Calu3 (cell line): ENCODE measurements at regions not wholly inside any gene's neighbourhood (a gene's known extent, or its start where the extent isn't known, plus 50 kb on each side); places are given as distances from the start of the nearest gene placed in this dataset.

Experiments used
- BruUV-seq: library from RNA; stranded (reverse); fragments of 400-500 nt; replicated peaks from 2 replicates; lab custom pipeline; 2021; lab: Mats Ljungman, UMichigan
- CTCF ChIA-PET: fragments of 300-600 bp; sonication (Branson Sonifier 250); formaldehyde crosslinking; loops from one replicate; lab custom pipeline; 2022; ENCODE audit warnings: antibody characterized with exemption; lab: Charles Lee
- DNase-seq: peaks from one replicate; pipeline ENCODE4 v3.0.0; 2022
- H3K27ac Mint-ChIP-seq: one replicate; pipeline ENCODE4 v1.8.0; 2022; ENCODE audit warnings: mixed read lengths; ENCODE audit not compliant: unreplicated experiment
- H3K27me3 Mint-ChIP-seq: one replicate; pipeline ENCODE4 v1.8.0; 2022; ENCODE audit warnings: mixed read lengths; ENCODE audit not compliant: unreplicated experiment
- H3K36me3 Mint-ChIP-seq: one replicate; pipeline ENCODE4 v1.8.0; 2022; ENCODE audit warnings: mild to moderate bottlenecking, moderate library complexity, mixed read lengths; ENCODE audit not compliant: insufficient read depth, unreplicated experiment
- H3K4me1 Mint-ChIP-seq: one replicate; pipeline ENCODE4 v1.8.0; 2022; ENCODE audit warnings: mild to moderate bottlenecking, low read depth, mixed read lengths; ENCODE audit not compliant: unreplicated experiment
- H3K4me3 Mint-ChIP-seq: one replicate; pipeline ENCODE4 v1.8.0; 2022; ENCODE audit warnings: mild to moderate bottlenecking, low read depth, moderate library complexity, mixed read lengths; ENCODE audit not compliant: unreplicated experiment
- H3K9me3 Mint-ChIP-seq: one replicate; pipeline ENCODE4 v1.8.0; 2022; ENCODE audit warnings: low read depth, mixed read lengths; ENCODE audit not compliant: unreplicated experiment
- intact Hi-C: fragments of 100-400 bp; cut with micrococcal nuclease; formaldehyde crosslinking; loops from one replicate; pipeline ENCODE4 v1.10.0; 2022; ENCODE audit not compliant: unreplicated experiment
- TF ChIP-seq, protein P1 (sequence below): fragments of 200-600 bp; IDR thresholded peaks from one replicate; pipeline ENCODE4 v1.8.0; 2022; ENCODE audit warnings: antibody characterized with exemption; ENCODE audit not compliant: unreplicated experiment

DNA sequence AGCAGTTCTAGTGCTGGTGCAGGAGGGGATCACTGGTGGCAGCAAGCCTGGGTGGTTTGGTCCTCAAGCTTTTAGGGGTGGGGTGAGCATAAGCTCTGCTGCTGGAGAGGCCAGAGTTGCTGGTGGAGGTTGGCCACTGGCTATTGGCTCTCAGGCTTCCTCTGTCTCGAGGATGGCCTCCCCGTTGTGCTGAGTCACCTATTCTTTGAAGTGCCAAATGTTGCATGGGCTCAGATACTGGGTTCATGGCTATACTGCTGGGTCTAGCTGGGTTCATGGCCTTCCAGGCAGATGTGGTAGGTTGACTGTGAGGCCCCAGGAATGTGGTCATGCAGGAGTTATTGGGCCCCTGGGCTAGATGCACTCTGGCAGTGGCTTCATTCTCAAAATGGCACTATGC lies 466.3 kb downstream of the NAF1 start:
- intact Hi-C loops = no loop called here
- no peak overlapping the region for H3K4me3 Mint-ChIP-seq
- CTCF ChIA-PET = no interaction called here
- no TSS peak for BruUV-seq
- no peaks in the 10 kb centered on the region for H3K27me3 Mint-ChIP-seq
- no peak overlapping the region for H3K27ac Mint-ChIP-seq
- H3K9me3 Mint-ChIP-seq = peaks cover 5% of the 10 kb centered on the region
- H3K36me3 Mint-ChIP-seq = no peaks in the 10 kb centered on the region
- DNase-seq = no peak
- TF ChIP-seq, protein P1, sequence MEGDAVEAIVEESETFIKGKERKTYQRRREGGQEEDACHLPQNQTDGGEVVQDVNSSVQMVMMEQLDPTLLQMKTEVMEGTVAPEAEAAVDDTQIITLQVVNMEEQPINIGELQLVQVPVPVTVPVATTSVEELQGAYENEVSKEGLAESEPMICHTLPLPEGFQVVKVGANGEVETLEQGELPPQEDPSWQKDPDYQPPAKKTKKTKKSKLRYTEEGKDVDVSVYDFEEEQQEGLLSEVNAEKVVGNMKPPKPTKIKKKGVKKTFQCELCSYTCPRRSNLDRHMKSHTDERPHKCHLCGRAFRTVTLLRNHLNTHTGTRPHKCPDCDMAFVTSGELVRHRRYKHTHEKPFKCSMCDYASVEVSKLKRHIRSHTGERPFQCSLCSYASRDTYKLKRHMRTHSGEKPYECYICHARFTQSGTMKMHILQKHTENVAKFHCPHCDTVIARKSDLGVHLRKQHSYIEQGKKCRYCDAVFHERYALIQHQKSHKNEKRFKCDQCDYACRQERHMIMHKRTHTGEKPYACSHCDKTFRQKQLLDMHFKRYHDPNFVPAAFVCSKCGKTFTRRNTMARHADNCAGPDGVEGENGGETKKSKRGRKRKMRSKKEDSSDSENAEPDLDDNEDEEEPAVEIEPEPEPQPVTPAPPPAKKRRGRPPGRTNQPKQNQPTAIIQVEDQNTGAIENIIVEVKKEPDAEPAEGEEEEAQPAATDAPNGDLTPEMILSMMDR = no peak
- no peaks in the 10 kb centered on the region for H3K4me1 Mint-ChIP-seq

DNA sequence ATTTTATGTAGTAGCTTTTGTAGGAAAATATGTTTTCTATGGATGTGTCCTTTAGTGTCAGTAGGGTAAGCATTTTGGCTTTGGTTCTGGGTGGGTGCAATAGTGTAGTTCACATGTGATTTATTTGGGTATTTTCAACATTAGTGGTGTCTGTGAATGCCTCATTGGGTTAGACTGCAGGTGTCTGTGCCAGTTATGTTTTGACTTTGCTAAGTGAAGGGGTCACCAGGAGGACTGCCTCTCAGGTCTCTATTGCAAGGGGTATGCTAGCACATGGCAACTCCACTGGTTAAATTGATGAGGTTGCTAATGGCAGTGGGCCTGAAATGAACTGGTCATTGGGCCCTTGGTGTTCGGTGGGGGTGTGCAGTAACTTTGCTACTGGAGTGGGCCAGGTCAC lies 467.1 kb downstream of the NAF1 start:
- TF ChIP-seq, protein P1 = no peak
- H3K27ac Mint-ChIP-seq = no peak overlapping the region
- CTCF ChIA-PET = no interaction called here
- peaks cover 5% of the 10 kb centered on the region for H3K9me3 Mint-ChIP-seq
- no peaks in the 10 kb centered on the region for H3K4me1 Mint-ChIP-seq
- no peaks in the 10 kb centered on the region for H3K27me3 Mint-ChIP-seq
- intact Hi-C loops = no loop called here
- H3K4me3 Mint-ChIP-seq = no peak overlapping the region
- H3K36me3 Mint-ChIP-seq = no peaks in the 10 kb centered on the region
- BruUV-seq = no TSS peak
- DNase-seq = no peak

- H3K4me3 Mint-ChIP-seq = no peak overlapping the region
- no TSS peak for BruUV-seq
- intact Hi-C loops = no loop called here
- H3K27ac Mint-ChIP-seq = no peak overlapping the region
- no peaks in the 10 kb centered on the region for H3K9me3 Mint-ChIP-seq
- CTCF ChIA-PET = interaction anchor here (0.7 kb wide), 1 partner anchor 296 kb away, joined by 8 read pairs; no protein-coding TSS in a partner anchor
- DNase-seq = no peak
- peaks cover 16% of the 10 kb centered on the region for H3K4me1 Mint-ChIP-seq
- TF ChIP-seq, protein P1 = no peak
- H3K27me3 Mint-ChIP-seq = no peaks in the 10 kb centered on the region
- no peaks in the 10 kb centered on the region for H3K36me3 Mint-ChIP-seq
These were observed 481.3 kb downstream of the NAF1 start for GRCh38 chr4:162685410-162685809.

DNA sequence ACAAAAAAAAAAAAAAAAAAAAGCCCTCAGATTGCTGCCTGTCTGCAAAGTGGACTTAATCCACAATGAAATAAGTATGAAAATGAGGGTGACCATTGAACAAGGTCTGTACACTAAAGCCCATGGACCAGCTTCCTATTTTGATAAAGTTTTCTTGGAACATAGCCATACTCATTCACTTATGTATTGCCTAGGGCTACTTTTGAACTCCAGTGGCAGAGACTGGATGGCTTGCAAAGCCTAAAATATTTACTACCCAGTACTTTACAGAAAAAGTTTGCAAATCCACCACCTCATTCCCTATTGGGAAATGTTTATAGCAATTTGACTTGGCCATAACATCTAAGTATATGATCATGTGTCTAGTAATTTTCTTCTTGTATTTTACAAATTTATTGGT lies 481.7 kb downstream of the NAF1 start:
- intact Hi-C loops = no loop called here

More for the DNA sequence above, 481.7 kb downstream of the NAF1 start:
- no peak overlapping the region for H3K27ac Mint-ChIP-seq
- no peak overlapping the region for H3K4me3 Mint-ChIP-seq
- no peaks in the 10 kb centered on the region for H3K36me3 Mint-ChIP-seq
- BruUV-seq = no TSS peak
- no peak for DNase-seq
- no peaks in the 10 kb centered on the region for H3K9me3 Mint-ChIP-seq
- H3K4me1 Mint-ChIP-seq = peaks cover 16% of the 10 kb centered on the region
- no peaks in the 10 kb centered on the region for H3K27me3 Mint-ChIP-seq
- CTCF ChIA-PET = interaction anchor here (0.7 kb wide), 1 partner anchor 297 kb away, joined by 8 read pairs; no protein-coding TSS in a partner anchor
- TF ChIP-seq, protein P1 = no peak
